Posterior vena cava (tissue), 2 donors: ENCODE measurements at regions not wholly inside any gene's neighbourhood (a gene's known extent, or its start where the extent isn't known, plus 50 kb on each side); places are given as distances from the start of the nearest gene placed in this dataset.
"Not testable (repeated sequence)": the region's sequence is repeated elsewhere in the genome, so short reads cannot be mapped to it uniquely, and the experiment has no call there.

Experiments used
- DNase-seq: peaks from one replicate; pipeline ENCODE4 v3.0.0-alpha.2; 2020; ENCODE audit warnings: low spot score
- intact Hi-C, 2 donors: fragments of 100-400 bp; cut with DNase I; formaldehyde crosslinking; loops; one replicate each; pipeline versions ENCODE4 v1.14.1 to v1.14.2; 2022 to 2023
- donor health status: DM: yes; HTN: yes; CAD: no.
- donor health status: DM: yes; HTN: yes; CAD: no.

DNA sequence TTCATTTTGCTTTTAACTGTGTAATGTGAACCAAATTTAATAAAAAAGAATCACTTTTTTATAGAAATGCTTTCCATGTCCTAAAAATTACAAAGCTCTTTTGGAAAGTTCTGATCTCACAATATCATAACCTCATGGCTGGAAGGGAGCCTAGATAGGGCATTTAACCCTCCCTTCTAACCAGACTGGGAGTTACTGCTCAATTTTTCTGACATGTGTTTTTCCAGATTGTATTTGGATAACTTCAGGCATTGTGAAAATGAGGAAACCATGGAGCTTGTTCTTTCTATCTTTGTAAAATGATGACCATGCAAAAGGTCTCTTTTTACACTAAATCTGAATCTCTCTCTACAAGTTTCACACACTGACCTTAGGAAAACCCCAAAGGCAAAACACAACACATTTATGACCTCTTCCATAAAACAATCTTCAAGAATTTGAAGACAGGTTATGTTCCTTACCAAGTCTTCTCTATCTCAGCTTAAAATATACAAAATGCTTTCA, 508.8 kb downstream of the DIPK2A start:
- intact Hi-C loops: no loop called here
- DNase-seq: no peak

DNA sequence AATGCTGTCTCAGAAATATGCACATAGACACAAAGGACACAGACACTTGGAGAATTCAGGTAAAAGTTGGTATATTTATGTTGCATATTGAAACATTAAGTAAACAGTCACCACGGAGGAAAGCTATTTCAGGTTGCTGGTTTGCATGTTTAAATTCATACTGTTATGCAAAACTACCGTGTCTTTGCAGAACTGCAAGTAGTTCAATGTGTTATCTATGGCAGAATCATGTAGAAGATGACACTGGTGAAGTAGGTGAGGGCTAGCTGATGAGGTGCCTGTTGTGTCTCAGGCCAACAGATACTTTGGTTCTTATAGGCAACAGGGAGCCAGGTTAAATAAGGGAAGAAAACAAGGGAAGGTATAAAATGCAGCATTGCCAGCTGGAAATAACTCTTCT, 511.3 kb downstream of the DIPK2A start:
- no peak for DNase-seq
- intact Hi-C loops: no loop called here

DNA sequence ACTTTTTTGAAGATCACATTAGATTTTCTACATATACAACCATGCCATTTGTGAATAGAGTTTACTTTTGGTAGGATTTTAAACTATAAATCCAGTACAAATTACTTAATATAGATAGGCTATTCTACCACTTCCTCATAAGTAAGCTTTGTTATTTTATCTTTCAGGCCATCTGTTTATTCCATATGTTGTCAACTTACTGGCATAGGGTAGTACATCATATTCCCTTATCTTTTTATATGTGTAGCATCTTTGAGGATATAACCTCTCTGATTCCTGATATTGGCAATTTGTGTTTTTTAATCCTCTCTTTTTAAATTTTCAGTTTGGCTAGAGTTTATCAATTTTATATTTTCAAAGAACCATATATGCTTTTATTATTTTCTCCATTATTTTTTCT, 515.4 kb downstream of the DIPK2A start:
- intact Hi-C loops: no loop called here
- no peak for DNase-seq

DNA sequence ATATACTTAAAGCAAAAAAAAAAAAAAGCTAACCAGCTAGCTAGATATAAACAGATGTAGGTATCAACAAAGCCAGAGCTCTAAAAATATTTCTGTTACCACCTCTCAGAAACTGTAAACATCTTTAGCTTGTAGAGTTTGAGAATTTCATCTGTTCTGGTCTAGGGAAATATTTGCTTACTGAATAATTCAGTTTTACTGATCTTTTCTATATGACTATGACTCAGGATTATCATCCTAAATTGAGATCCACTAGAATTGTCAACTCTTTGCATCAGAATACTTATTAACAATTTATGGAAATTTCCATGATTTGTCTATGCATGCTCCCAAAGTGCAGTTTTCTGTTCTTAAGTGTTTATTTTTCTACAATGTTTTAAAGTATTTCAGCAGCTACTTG, 517.3 kb downstream of the DIPK2A start:
- intact Hi-C loops: no loop called here
- no peak for DNase-seq

DNA sequence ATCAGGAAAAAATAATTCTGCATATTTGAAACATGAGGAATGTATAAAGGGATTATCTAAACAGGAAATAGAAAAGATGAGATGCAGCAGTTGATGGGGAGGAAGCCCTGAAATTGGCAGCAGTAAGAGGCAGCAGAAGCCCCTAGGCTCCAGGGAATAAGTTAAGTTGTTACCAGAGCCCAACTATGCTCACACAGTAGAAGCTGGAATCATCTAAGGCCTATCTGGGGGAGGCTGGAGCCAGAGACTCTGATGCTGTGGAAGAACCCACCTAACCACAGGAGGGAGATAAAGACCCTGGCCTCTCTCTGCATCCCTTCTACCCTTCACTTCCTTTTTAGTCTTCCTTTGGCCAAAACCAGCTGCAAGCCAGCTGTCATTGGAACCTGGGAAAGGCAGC, 519.7 kb downstream of the DIPK2A start:
- no peak for DNase-seq
- intact Hi-C loops: no loop called here

DNA sequence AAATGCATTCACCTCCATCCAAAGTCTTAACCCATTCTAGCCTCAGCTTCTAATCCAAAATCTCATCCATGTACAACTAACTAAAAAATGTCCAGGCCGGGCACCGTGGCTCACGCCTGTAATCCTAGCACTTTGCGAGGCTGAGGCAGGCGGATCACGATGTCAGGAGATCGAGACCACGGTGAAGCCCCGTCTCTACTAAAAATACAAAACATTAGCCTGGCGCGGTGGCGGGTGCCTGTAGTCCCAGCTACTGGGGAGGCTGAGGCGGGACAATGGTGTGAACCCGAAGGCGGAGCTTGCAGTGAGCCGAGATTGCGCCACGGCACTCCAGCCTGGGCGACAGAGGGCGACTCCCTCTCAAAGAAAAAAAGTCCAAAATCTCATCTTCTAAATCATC, 523.0 kb downstream of the DIPK2A start:
- intact Hi-C loops, DNase-seq: not testable (repeated sequence)

DNA sequence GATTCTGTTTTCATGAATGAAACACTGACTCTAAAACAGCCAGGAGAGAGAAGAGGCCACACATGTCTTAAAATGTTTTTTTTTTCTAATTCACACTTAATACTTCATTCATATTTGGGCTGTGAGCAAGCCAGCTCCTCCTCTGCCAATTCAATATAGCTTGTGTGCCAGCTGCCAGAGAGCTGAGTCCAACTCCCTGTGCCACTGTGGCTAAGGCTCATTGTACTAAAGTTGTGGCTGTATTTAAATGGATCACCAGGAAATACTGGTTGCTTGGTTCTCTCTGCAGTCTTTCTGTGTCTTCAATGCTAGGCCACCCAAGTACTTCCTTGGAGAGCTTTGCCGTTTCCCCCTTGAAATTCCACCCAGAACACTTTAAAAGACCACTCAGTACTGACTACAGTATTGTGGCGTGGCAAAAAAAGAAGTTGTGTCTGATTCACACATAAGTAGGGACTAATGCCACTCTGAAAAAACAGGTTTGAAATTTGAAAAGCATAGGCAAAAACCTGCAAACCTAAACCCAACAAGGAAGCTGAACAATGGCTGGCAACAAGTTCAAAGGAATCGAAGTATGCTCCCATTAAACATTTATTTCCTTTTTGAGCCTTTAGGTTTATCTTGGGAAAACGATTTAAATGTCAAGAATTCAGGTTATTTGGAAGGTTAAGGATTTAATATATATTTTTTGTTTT, 524.7 kb downstream of the DIPK2A start:
- no peak for DNase-seq

DNA sequence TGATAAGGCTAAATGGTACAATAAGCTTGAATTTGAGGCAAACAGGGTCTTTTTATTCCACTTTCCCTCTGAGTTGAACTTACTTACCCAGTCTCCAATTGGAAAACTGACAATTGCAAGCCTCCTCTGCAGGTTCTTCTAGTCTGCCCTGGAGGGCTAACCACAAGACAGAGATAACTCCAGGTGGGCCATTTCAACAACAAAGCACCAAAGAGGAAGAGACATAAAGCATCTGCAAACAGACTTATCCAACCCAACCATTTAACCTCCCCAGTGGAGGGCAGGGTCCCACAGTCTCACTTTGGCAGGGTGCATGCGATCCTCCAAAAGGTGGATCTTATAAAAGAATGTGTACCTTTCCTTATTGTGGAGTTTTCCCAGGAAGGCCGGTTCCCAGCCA, 525.8 kb downstream of the DIPK2A start:
- peak; percentile 31 for DNase-seq
- intact Hi-C loops: no loop called here

More for the DNA sequence above, 524.7 kb downstream of the DIPK2A start:
- intact Hi-C loops: no loop called here

DNA sequence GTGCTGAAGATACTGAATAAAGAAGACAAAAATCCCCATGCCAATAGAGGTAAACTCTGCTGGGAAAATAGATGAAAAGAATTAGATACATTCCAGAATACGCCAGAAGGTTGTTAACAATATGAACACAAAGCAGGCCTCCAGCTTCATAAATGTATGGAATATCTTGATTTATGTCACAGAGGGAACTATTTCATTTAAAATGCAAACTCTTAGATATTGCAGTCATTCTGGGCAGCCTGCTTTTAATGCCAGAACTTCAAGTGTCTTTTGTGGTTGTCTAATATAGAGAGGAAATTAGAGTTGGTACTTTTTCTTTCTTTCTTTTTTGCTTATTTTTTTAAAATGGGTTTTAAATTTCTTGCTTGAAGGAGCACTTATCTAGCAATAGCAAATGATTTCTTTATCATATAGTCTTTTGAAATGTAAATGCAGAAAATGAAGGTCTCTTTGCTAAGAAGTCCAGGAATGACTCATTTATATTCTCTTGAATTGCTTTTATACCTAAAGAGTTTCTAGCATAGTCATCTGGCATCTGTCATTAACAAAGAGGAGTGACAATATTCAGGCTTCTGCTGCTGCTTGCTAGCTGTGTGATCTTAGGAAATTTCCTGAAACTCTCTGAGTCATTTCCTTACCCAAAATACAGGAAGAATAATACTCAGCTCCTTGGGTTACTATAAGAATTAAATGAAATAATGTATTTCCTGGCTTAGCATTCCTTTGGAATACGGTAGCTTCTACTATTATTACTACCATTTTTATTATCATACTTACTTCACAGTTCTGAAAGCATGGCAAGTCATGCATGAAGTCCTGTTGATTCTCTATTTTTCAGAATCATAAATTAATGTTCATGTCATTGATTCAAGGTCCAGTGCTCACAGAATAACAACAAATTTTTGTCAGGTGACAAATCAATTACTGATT, 527.6 kb downstream of the DIPK2A start:
- intact Hi-C loops: no loop called here
- DNase-seq: no peak

DNA sequence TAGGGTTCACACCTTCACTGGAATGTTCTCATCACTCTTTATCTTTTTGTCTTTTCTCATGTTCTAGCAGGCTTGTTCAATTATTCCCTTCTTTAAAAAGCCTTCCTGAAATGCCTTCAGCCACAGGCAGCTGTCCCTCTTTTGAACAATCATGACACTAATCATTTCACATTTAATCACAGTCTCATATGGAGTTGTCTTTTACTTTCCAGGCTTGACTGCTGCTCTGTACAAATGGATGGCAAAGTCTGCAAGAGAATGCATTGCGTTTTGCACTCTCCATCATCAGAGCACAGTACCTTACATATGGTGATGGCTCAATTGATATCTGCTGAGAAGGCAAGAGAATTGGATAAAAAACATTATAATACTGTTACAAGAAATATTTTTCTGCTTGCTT, 529.8 kb downstream of the DIPK2A start:
- intact Hi-C loops: loop anchor here in 1 of 2 donors (5.0 kb wide), 1 partner anchor 1606 kb away; no protein-coding TSS in a partner anchor
- DNase-seq: no peak

DNA sequence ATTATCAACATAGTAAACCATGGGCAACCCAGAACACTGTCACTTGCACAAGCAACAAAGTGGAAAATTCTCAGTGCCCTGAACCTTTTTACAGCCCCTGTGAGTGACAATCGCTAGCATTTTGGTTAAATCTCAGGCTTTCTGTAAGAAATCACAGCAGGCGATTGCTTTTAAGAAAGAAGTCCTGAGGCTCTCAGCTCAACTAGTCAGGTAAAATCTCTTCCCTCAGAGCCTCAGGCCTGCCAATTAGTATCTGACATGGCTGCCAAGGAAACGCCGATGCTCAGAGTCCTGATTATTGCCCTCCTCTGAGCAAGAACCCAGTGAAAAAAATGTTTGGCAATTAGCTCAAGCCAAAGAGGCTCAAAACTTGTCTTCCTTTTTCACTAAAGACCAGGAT, 530.8 kb downstream of the DIPK2A start:
- intact Hi-C loops: loop anchor here in 1 of 2 donors (5.0 kb wide), 1 partner anchor 1605 kb away; no protein-coding TSS in a partner anchor

DNA sequence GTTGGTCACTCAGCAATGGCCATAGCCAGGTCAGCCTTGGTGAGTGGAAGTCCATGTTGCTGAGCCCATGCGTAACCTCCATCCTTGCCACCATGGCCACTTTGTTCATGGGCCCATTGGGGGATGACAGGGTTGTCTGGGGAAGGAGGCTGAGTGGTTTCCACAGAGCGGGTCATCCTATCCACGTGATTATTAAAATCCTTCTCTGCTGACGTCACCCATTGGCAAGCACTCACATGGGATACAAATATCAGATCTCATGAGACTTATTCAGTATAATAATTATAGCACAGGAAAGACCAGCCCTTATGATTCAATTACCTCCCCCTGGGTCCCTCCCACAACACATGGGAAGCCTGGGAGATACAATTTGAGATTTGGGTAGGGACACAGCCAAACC, 534.8 kb downstream of the DIPK2A start:
- intact Hi-C loops: not testable (repeated sequence)

More for the DNA sequence above, 530.8 kb downstream of the DIPK2A start:
- DNase-seq: no peak

DNA sequence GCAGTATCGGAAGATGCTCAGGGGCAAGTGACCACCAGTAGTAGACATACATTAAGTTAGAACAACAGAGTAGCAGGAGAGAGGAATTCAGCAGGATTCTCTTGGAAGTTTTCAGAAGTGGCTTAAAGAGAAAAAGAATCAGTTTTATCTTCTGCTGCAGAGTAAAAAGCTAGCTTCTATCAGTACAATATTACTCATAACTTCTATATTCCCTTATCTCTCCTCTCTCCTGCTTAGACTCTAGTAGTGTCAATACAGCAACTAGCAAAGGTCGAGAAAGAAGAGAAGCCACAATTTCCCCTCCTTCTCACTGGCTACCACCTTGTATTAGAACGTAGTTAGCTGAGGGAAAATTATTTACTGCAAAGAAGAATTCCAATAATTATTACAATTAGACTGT, 539.7 kb downstream of the DIPK2A start:
- intact Hi-C loops: no loop called here

More for the DNA sequence above, 534.8 kb downstream of the DIPK2A start:
- not testable (repeated sequence) for DNase-seq

DNA sequence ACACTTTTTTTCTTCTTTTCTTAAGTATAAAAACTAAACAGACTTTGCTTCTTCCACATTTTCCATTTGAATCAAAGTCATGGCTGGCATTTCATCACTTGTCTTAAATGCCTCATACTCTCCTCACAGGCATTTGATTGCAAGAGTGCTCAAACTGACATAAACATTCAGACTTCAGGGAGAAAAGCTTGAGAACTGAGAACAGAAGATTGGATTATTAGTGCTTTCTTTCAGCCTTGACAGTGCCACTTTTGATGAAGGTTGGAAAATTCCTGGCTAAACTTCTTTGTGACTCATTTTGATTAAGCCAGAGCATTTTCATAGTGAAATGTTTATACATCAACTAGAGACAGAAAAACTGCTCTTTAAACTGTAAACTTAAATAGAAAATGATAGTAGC, 544.4 kb downstream of the DIPK2A start:
- intact Hi-C loops: no loop called here
- no peak for DNase-seq

More for the DNA sequence above, 539.7 kb downstream of the DIPK2A start:
- DNase-seq: no peak

DNA sequence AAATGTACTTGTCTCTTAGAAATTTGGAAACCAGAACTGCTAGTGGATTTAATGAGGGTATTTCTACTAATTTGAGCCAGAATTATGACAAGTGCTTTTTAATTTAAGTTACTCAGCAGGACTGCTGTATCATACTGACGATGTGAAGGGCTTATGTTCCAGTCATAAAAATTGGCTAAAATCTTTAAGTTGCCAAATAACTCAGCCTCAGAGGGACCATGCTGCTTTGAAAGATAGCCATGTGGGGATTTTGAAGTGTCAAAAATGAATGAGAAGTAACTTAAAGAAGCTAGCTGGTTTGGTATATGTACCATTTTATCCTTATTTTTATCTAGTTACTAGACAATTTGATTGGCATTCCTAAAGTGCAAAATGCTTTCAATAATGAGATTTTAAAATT, 545.0 kb downstream of the DIPK2A start:
- intact Hi-C loops: no loop called here
- no peak for DNase-seq

DNA sequence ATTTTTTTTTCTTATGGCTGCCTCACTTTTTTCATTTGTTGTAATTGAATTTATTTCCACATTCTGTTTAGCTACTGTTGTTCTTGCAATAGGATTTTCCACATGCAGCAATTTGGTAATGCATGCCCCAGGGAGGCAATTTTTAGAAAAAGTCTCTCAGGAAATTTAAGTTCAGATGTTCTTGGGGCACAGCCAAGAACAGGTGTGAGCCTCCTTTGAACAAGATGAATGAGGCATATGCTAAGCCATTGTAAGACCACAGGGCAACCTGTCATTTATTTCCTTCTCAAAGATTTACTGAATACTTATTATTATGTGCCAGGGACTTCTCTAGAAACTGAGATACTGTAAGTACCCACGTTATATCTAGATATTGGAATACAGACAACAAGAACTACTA, 549.5 kb downstream of the DIPK2A start:
- intact Hi-C loops: no loop called here

DNA sequence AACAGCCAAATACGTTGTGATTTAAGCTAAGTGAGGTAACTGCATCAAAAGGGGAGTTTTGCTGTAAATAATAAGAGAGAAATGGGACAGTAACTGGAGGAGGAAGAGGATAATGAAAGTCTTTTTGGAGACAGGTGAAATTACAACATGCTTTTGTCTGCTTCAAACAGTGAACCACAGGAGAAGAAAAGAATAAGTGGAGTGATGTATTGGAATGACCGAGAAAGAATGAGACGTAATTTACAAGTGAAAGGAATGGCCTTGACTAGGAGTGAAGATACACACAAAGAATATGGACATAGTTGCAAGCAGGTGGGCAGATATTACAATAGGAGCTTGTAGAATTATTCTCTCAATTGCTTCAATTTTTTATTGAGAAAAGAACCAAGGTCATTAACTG, 550.8 kb downstream of the DIPK2A start:
- no peak for DNase-seq
- intact Hi-C loops: no loop called here

More for the DNA sequence above, 549.5 kb downstream of the DIPK2A start:
- DNase-seq: no peak

DNA sequence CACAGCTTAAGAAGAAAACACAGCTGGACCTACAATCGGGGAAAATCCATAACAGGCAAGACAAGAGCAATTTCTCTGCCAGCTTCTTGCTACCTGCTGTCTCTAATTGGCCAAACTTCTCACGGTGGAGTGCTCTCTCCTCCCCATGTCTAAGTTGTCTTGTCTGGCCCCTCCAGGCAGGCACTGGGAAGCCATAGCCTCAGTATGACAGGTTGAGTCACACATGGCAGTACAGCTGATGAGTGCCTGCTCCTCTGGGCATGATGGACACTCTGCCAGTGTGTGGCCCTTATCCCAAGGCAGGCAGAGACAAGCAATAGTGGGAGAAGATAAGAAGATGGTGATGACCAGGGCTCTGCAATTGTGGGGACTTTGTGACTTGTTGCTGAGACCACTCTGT, 551.8 kb downstream of the DIPK2A start:
- no peak for DNase-seq
- intact Hi-C loops: no loop called here

DNA sequence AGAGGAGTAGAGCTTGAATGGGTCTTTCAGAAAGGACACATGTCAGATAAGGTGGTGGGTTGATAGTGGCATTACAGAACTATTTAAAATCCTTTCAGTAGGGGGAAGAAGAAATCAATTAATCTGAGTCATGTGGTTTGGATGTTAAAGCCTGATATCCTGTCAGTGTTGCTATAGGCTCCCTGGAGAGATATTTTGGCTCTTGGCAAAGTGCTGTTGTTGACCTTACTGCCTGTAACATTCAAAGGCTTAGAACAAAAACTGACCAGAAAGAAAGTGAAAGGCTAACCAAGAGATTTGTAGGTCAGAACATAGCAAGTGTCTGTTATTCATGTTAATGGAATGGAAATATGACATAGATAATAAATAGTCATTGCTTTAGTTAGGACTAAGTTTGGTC, 552.9 kb downstream of the DIPK2A start:
- DNase-seq: no peak
- intact Hi-C loops: no loop called here

DNA sequence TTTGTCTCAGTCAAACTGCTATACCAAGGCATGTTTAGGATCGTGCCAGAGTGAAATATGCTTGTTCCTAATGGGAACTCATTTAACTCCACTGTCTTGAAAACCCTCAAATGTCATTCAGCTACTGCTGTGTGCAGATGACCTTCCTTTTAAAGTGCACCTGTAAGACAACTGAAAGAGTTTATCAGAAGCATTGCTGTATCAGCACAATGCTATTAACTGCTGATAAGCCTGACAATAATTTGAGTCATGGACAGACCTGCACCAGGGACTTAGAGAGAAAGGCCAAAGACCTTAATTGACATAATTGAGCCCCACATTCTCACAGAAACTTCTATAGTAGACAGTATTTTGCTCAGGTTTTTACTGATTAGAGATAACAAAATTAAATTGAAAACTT, 557.9 kb downstream of the DIPK2A start:
- intact Hi-C loops: no loop called here
- DNase-seq: no peak
